Osteocyte (in vitro differentiated cells): ENCODE measurements at regions not wholly inside any gene's neighbourhood (a gene's known extent, or its start where the extent isn't known, plus 50 kb on each side); places are given as distances from the start of the nearest gene placed in this dataset.

Source experiments
- DNase-seq: peaks from one replicate; pipeline ENCODE4 v3.0.0; 2021; ENCODE audit warnings: mixed read lengths; ENCODE audit not compliant: unreplicated experiment; ENCODE audit errors: extremely low spot score
- H3K27ac Mint-ChIP-seq: one replicate; pipeline ENCODE4 v1.8.0; 2021; ENCODE audit warnings: mild to moderate bottlenecking, mixed read lengths; ENCODE audit not compliant: unreplicated experiment
- H3K27me3 Mint-ChIP-seq: one replicate; pipeline ENCODE4 v1.8.0; 2021; ENCODE audit warnings: mixed read lengths; ENCODE audit not compliant: unreplicated experiment
- H3K36me3 Mint-ChIP-seq: one replicate; pipeline ENCODE4 v1.8.0; 2021; ENCODE audit warnings: mixed read lengths; ENCODE audit not compliant: unreplicated experiment
- H3K4me1 Mint-ChIP-seq: one replicate; pipeline ENCODE4 v1.8.0; 2021; ENCODE audit warnings: mixed read lengths; ENCODE audit not compliant: unreplicated experiment
- H3K4me3 Mint-ChIP-seq: one replicate; pipeline ENCODE4 v1.8.0; 2021; ENCODE audit warnings: mild to moderate bottlenecking, moderate library complexity, mixed read lengths; ENCODE audit not compliant: unreplicated experiment
- H3K9me3 Mint-ChIP-seq: one replicate; pipeline ENCODE4 v1.8.0; 2021; ENCODE audit warnings: mixed read lengths; ENCODE audit not compliant: unreplicated experiment
- CTCF ChIP-seq: fragments of 200-600 bp; sonication (generic); IDR thresholded peaks from 2 replicates; pipeline ENCODE4 v1.5.0; 2021; ENCODE audit warnings: antibody characterized with exemption, mild to moderate bottlenecking, moderate library complexity

- H3K4me1 Mint-ChIP-seq = no peaks in the 10 kb centered on the region
Observed at GRCh38 chr19:31617010-31617585, 267.9 kb upstream of the TSHZ3 start.

GRCh38 chr19:31625056-31625455 lies 275.8 kb upstream of the TSHZ3 start:
- Mint-ChIP-seq H3K27me3 (no peaks in the 10 kb centered on the region), H3K4me1 (no peaks in the 10 kb centered on the region), H3K36me3 (no peaks in the 10 kb centered on the region), H3K27ac (no peak overlapping the region), H3K4me3 (no peak overlapping the region), H3K9me3 (peaks cover 17% of the 10 kb centered on the region)
- DNase-seq = no peak
- TF ChIP-seq CTCF = no peak

More at GRCh38 chr19:31617010-31617585, 267.9 kb upstream of the TSHZ3 start:
- Mint-ChIP-seq H3K27ac (no peak overlapping the region), H3K4me3 (no peak overlapping the region), H3K9me3 (peaks cover 12% of the 10 kb centered on the region), H3K27me3 (no peaks in the 10 kb centered on the region), H3K36me3 (no peaks in the 10 kb centered on the region)
- no peak for TF ChIP-seq CTCF
- no peak for DNase-seq

- H3K27ac Mint-ChIP-seq = no peak overlapping the region
- no peaks in the 10 kb centered on the region for H3K4me1 Mint-ChIP-seq
- TF ChIP-seq CTCF = no peak
- peaks cover 17% of the 10 kb centered on the region for H3K9me3 Mint-ChIP-seq
- no peaks in the 10 kb centered on the region for H3K27me3 Mint-ChIP-seq
- no peak overlapping the region for H3K4me3 Mint-ChIP-seq
- DNase-seq = no peak
- no peaks in the 10 kb centered on the region for H3K36me3 Mint-ChIP-seq
Observed at GRCh38 chr19:31625575-31625974, 276.3 kb upstream of the TSHZ3 start.

- Mint-ChIP-seq H3K4me3 (no peak overlapping the region), H3K9me3 (peaks cover 6% of the 10 kb centered on the region), H3K4me1 (no peaks in the 10 kb centered on the region)
Observed at GRCh38 chr19:31626941-31627340, 277.7 kb upstream of the TSHZ3 start.

More at GRCh38 chr19:31626941-31627340, 277.7 kb upstream of the TSHZ3 start:
- Mint-ChIP-seq H3K27me3 (no peaks in the 10 kb centered on the region), H3K36me3 (no peaks in the 10 kb centered on the region), H3K27ac (no peak overlapping the region)
- no peak for DNase-seq
- no peak for TF ChIP-seq CTCF
